ENCODE measurements at regions not wholly inside any gene's neighbourhood (a gene's known extent, or its start where the extent isn't known, plus 50 kb on each side); places are given as distances from the start of the nearest gene placed in this dataset.

DNA sequence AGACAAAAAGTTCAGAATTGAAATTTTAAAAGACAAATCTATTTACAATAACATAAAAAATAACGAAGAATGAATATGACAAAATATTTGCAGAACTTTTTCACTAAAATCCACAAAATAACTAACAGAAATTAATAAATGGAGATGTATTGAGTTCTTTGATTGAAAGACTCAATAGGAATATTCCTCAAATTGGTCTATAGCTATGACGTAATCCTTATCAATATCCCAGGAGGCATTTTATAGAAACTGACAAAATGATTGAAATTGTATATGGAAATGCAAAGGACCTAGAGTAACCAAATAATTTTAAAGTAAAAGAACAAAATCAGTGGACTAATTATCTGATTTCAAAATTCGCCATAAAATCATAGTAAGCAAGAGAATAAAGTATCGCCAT is 328.7 kb downstream of the MED10 start (continued):
- no peak for TF ChIP-seq ELF4 (CRISPR knock-in tag; IDR thresholded peaks at IDR 0.05; ENCODE audit: low read depth)
- no peak for TF ChIP-seq ZNF232 (CRISPR knock-in tag; IDR thresholded peaks at IDR 0.05)
- TF ChIP-seq NFE2L1 (CRISPR knock-in tag; IDR thresholded peaks at IDR 0.05): no peak
- no peak for TF ChIP-seq HMGA2 (CRISPR knock-in tag; IDR thresholded peaks at IDR 0.05)
- TF ChIP-seq CBFB (CRISPR knock-in tag; IDR thresholded peaks at IDR 0.05; ENCODE audit: low read depth): no peak
- no peak for TF ChIP-seq TP53 (CRISPR knock-in tag; IDR thresholded peaks at IDR 0.05)

GRCh38 chr5:6048746-6049145 is 329.6 kb downstream of the MED10 start:
- Mint-ChIP-seq H3K4me1 (peaks cover 5% of the 10 kb centered on the region; the same call in 1 of the 2 replicates), H3K36me3 (no peaks in the 10 kb centered on the region), H3K27me3 (ENCODE audit: low read depth) (no peaks in the 10 kb centered on the region; the same call in 1 of the 2 replicates), H3K4me3 (no peak overlapping the region), H3K9me3 (peaks cover 15% of the 10 kb centered on the region), H3K27ac (no peak overlapping the region)
- ChIA-PET POLR2A (no interaction called here), CTCF (interaction anchor here (1.4 kb wide), 1 partner anchor 95 kb away, joined by 4 read pairs; no protein-coding TSS in a partner anchor)
- ATAC-seq: no peak
- DNase-seq (ENCODE audit: low spot score): no peak
- TF ChIP-seq GABPB1 (CRISPR knock-in tag; IDR thresholded peaks at IDR 0.05) (no peak), ATF1 (CRISPR knock-in tag; IDR thresholded peaks at IDR 0.05) (no peak), ETV6 (CRISPR knock-in tag; IDR thresholded peaks at IDR 0.05) (no peak), PRDM15 (CRISPR knock-in tag; IDR thresholded peaks at IDR 0.05) (no peak), ZNF425 (CRISPR knock-in tag; conservative IDR thresholded peaks at IDR 0.05) (no peak), NR2C2 (CRISPR knock-in tag; IDR thresholded peaks at IDR 0.05) (no peak), ZNF532 (CRISPR knock-in tag; IDR thresholded peaks at IDR 0.05; ENCODE audit: borderline replicate concordance) (no peak), RELA (CRISPR knock-in tag; IDR thresholded peaks at IDR 0.05; ENCODE audit: borderline replicate concordance) (no peak), GRHL2 (CRISPR knock-in tag; IDR thresholded peaks at IDR 0.05; ENCODE audit: insufficient replicate concordance, severe bottlenecking) (no peak)
